ENCODE measurements at regions not wholly inside any gene's neighbourhood (a gene's known extent, or its start where the extent isn't known, plus 50 kb on each side); places are given as distances from the start of the nearest gene placed in this dataset.

DNA sequence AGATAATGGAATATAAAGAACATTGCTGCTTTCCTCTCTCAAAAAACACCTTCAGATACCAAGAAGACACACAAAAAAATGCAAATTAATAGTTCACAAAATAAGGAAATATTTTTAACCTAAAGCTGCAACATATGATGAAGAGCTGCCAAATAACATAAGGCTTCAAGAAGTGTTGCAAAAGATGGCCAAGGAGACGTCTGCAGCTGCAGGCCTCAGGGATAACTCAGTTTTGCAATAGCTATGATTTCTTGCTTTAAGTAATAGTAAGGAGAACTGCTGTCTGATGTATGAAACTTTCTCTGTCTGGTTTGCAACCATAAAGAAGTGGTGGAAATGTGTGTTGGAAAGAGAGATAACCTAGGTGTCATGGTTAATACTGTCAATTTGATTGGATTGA lies 1237.5 kb downstream of the MRPL39 start:
- DNase-seq (ENCODE audit: low read depth, low spot score), result no peak

DNA sequence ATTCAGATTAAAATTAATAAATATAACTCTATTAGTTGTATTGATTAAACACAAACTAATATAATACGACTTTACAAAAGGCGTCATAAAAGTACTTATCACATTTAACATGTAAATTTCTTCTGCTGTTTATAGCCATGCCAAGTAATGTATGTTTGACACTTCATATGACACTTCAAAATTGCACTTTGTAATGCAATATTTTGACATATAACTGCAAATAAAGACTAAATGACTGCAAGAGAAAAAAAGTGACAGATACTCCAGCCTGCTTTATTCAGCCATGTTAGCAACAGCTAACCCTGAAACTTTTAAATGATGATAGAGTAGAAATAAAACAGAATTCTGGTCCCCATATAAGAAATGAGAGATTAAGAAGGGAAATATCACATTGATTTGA lies 1238.0 kb downstream of the MRPL39 start:
- no peak for DNase-seq (ENCODE audit: low read depth, low spot score)

DNA sequence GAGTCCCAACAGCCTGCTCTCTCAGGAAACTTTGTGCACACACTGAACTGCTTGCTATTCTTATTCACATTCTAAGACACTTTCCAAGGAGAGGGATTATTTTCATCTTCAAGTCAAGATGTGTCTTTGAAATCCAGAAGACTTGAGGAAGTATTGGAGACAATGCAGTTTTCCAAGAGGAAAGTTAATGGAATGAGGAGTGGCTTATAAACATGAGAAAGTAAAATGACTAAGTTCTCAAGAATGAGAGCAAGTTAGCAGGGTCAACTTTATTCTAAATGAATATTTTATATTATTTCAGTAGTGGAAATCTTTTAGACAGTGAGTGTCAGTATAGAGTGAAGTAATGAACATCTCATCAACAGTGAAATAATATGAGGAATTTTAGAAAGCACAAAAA lies 1239.3 kb downstream of the MRPL39 start:
- DNase-seq (ENCODE audit: low read depth, low spot score), result peak; percentile 11

DNA sequence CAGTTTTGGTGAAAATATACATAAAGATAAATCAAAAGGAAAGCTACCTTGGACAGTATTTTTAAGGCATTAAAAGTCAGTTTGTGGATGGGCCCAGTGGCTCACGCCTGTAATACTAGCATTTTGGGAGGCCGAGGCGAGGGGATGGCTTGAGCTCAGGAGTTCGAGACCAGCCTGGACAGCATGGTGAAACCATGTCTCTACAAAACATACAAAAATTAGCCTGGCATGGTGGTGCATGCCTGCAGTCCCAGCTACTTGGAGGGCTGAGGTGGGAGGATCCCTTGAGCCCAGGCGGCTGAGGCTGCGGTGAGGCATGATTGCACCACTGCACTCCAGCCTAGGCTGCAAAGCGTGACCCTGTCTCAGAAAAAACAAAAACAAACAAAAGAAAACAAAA lies 1253.8 kb downstream of the MRPL39 start:
- DNase-seq (ENCODE audit: low read depth, low spot score), result no peak

DNA sequence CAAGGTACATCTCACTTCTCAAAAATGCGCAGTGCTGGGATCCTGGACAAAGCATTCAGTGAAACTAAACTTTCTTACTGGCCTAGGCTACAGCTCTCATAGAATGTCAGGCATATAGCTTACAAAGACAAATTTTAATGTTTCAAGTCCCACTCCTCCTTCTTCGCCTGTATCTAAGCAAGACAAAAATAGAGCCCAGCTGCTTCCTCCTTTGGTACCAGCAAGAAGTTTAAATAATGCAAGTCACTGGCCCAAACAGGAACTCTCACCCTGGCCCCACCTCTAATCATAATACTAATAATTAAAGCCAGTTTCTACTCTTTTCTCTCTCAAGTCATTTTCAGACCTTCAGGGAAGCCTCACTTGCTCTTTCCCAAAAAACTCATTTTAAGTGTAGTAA lies 1267.9 kb downstream of the MRPL39 start:
- DNase-seq (ENCODE audit: low read depth, low spot score), result no peak

DNA sequence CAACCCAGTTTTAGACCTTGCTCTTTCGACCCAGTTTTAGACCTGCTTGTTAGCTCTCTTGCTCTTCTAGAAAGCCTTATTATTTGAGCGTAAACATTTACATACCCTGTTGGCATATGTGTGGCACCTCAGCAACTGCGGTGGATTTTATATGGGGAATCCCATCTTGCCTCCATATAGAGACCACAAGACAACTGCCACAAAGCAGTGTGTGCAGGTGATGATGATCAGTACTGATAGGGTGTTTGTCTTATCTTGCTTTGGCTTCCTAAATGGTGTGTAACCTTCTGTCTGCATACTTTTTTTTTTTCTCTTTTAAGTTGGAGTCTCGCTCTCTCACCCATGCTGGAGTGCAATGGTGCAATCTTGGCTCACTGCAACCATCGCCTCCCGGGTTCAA lies 1270.8 kb downstream of the MRPL39 start:
- no peak for DNase-seq (ENCODE audit: low read depth, low spot score)

DNA sequence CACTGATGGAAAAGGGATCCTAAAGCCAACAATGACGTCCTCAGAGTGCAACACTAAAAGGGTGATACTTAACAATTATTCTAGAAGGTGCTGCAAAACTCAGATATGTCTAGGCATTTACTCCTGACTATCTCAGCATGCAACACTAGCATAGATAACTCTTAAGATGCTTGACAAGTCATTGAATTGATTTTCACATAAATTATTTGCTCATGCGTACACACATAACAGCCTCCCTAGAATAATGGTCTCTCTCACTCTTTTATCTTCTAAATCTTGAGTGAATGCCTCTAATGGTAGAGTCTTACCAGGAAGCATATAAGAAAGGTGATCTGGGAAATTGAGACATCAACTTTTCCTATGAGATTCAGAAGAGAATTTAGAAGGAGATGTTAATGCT lies 1283.7 kb downstream of the MRPL39 start:
- DNase-seq (ENCODE audit: low read depth, low spot score), result no peak

DNA sequence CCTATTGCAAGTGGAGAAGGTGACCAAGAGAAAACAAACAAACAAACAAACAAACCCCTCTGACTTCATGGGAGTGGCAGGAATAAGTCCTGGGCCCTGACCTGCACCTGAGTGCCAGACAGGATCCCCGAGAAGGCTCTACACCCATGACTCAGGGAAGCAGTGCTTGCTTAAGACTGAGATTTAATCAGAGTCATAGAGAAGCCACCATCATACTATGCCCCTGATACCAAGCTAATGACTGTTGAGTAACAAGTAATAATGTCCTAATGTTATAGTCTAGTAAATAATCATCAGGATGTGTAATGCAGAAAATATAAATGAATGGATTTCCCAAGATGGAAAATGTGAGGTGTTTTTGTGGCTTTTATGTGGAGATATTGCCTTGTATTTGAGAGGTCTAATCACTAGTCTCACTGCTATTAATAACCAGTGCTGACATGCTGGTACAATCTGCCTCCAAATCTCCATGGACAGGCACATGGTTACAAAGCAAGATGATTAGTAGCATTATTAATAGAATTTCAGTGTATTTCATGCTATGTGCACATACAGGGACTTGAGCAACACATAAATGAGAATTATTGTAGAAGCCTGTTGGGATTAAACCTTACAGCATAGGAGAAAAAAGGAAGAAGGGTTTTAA lies 1290.9 kb downstream of the MRPL39 start:
- no peak for DNase-seq (ENCODE audit: low read depth, low spot score)

DNA sequence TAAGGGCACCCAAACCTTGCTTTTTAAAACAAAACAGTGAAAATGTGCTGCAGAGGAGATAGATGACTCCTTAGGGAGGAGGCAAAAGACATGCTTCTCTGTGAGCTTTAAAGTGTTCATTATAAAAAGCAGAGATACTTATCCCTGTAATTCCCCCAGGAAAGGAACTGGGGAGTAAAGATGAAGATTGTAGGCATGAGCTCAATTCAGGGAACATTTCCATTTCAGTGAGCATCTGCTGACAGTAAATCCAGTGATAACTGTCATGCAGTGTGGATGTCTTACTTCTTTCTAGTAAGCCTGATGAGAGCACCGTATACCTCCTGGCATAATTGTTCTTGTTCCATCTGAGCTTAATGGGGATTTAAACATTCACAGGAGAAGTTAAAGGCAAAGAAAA lies 1296.5 kb downstream of the MRPL39 start:
- no peak for DNase-seq (ENCODE audit: low read depth, low spot score)

DNA sequence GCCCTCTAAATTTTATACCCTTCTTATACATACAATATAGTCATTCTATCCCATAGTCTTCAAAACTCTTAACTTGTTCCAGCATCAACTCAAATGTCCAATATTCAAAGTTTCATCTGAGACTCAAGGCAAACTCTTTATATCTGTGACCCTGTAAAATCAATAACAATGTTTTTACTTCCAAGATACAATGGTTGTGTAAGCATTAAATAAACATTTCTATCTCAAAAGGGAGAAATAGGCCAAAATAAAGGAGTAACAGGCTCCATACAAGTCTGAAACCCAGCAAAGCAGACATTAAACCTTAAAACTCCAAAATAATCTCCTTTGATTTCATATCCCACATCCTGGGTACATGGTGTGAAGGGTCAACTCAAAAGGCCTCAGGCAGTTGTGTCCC lies 1299.1 kb downstream of the MRPL39 start:
- DNase-seq (ENCODE audit: low read depth, low spot score), result no peak

DNA sequence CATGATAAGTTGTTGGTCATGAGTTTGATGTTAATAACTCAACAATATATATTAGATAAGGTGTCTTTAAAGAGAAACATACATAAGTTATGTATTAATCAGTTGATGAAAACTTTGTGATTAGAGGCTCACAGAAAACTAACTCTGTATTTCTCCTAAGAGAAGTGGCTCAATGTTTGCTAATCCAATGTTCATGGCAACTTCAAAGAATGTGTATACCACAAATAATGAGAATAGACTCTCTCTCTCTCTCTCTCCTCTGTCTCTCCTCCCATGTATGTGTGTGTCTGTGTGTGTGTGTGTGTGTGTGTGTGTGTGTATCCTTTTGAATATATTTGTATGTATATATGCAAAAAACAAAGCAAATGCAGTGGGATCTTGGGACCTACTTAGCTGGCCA lies 1304.9 kb downstream of the MRPL39 start:
- DNase-seq (ENCODE audit: low read depth, low spot score), result no peak

DNA sequence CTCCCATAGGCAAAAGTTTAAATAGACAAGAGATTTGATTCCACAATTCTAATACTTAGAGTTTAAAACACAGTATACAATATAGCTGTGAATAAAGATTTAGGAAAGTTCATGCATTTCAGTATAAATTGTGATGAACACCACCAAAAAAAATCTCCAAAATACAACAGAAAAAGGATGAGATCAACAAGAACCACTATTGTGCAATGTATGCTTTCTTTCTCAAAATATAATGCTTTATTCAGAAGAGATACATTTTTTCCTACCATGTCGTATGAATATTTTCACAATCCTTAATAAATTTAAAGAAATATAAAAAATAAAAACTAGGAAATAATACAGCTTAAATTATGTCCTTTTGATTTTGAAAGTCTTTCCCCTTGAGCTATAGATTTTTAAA lies 1309.2 kb downstream of the MRPL39 start:
- DNase-seq (ENCODE audit: low read depth, low spot score), result no peak

DNA sequence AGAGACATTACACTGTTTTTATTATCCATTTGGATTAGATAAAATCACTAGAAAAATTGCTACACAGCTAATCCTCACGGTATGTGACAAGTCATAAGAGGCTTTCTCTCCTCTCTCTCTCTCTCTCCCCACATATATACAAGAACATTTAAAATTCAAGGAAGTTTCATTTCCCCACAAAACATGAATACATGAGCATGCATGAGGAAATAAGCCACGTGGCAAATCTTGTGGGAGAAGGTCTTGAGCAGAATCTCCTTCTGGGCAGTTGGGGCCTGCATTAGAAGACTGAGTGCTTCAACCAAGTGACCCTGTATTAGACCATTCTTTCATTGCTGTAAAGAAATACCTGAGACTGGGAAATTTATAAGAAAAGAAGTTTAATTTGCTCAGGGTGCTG lies 1313.1 kb downstream of the MRPL39 start:
- no peak for DNase-seq (ENCODE audit: low read depth, low spot score)

DNA sequence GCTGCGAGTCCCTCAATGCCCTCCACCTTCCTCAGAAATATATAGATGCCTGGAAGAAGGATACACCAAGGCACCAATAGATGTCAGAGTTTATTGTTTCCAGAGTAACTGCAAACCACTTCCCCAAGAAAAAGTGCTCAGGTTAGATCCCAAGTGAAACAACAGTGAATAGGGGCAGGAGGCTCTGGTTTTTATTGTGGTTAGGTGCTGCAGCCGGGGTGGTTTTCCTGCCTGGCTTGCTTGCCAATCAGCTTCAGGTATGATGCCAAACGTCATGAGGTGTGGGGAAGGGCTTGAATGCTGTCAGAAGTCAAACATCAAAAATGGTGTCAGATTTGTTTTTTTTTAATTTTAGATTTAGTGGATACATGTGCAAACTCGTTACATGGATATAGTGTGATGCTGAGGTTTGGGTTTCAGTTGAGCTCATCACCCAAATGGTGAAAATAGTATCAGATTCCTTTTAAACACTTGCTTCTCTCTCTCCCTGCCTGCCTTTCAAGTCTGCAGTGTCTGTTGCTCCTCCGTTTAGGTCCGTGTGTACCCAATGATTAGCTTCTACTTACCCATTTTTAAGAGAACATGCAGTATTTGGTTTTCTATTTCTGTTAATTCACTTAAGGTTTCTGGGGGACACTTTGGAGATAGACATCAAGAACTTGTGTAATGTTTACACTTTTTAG lies 1317.0 kb downstream of the MRPL39 start:
- DNase-seq (ENCODE audit: low read depth, low spot score), result no peak

DNA sequence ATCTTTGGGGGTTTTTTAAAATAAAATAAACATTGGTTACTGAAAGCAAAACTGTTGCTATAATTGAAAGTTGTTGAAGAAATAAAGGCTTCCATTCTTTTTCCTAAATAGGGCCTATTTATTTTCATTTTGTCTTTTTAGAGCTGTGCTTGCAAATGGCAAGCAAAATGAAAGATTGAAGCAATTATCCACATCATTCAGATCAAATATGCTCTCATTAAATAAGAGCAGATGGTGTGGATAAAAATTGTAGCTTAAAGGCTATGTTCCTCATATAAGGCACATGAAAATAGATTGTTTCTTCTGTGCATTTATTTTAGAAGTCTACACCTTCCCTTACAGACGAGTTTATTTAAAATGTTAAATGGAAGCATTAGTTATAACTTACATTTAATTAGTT lies 1317.7 kb downstream of the MRPL39 start:
- no peak for DNase-seq (ENCODE audit: low read depth, low spot score)

DNA sequence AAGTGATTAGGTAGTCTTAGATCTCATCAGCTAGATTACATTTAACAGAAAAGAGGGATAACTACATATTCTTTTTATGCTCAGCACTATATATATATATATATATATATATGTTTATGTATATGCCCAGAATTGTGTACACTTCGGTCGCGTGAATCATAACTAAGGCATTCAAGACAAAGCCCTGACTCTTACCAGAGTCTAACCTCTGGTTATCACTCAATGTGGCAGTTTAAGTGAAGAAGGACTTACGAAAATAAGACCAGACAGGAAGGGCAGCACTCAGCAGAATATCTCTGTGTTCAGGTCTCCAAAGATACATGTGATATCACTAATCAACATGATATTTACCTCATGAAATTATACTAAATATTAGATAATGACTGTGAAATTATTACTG lies 1326.7 kb downstream of the MRPL39 start:
- DNase-seq (ENCODE audit: low read depth, low spot score), result no peak

DNA sequence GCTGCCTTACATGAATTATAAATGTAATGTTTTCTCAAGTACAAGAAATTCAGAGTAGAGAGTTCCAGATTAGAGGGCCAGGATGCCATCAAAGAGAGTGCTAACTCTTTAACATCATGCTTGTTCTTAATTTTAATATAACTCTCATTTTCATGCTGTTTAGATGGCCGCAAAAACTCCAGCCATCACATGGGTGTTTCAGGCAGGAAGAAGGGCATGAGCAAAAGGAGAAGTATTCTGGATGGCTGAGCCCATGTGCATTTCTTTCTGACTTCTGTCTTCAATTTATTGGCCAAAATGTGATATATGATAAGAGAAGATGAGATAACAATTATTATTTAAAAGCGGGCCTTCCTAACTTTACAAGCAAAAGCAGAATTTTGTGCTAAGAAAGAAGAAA lies 1328.6 kb downstream of the MRPL39 start:
- DNase-seq (ENCODE audit: low read depth, low spot score), result no peak

DNA sequence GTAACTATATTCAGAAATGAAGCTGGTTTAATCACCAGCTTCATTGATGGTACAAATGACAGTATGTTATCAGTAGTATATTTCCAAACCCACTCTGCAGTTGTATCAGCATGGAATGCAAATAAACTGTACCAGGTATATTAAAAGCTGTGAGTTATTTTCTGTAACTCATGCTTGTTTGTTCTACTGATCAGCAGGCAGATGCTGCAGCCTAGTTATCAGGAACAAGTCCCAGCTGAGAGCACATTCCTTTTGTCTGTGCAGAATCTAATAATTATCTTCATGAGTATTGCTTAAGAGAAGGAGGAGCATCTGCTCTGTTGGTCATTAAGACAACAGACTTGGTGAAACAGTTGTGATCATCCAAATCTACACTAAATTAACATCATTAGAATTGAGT lies 1331.1 kb downstream of the MRPL39 start:
- no peak for DNase-seq (ENCODE audit: low read depth, low spot score)

DNA sequence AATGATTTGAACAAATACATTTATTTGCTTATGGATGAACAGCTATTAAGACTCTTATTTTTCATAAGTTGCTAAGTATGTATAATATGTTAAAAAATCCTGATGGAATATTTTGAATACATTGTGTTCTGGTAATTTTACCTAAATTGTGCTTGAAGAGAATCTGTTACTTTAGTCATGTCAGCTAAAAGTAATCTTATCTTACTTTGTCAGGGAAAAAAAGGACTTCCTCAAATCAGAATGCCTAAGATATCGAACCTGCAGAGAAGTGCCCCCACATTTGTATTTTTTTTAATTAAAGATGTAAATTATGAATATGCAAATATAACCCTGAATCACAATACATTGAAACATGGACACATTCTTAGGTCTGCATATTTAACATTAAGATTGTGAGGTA lies 1331.7 kb downstream of the MRPL39 start:
- no peak for DNase-seq (ENCODE audit: low read depth, low spot score)

DNA sequence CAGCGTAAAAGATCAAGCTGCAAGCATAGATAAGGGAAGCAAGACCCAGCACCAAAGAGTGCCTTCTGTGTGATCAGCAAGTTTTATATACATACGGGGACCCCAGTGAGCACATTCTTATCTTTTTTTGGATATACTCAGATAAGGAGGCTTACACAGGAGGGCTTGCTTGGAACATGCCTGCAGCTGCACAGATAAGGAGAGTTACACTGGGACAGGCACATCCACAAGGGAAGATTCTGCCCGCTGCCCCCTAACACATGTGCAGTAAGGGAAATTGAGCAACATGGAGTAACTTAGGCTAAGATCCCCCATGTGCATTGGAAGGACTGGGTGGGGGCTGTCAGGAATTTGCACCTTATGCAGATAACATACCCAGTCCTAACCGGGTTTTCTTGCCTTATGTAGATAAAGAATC lies 1334.8 kb downstream of the MRPL39 start:
- no peak for DNase-seq (ENCODE audit: low read depth, low spot score)

DNA sequence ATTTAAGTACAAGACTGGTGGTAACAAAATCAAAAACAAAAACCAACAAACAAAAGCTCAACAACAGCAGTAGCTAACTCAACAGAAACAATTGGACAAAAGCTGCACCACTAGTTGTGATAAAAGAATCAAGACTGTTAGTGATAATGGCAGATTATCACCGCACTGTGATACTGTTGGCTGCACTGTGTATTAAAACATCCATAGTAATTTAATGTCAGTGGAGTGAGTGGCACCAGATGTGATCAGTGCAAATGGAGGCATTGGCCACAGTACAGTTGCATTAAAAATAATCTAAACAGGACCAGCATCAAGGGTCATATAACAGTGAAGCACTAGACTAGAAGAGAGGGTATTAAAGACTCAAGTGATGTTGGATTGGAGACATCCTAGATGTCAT lies 1341.3 kb downstream of the MRPL39 start:
- DNase-seq (ENCODE audit: low read depth, low spot score), result no peak

DNA sequence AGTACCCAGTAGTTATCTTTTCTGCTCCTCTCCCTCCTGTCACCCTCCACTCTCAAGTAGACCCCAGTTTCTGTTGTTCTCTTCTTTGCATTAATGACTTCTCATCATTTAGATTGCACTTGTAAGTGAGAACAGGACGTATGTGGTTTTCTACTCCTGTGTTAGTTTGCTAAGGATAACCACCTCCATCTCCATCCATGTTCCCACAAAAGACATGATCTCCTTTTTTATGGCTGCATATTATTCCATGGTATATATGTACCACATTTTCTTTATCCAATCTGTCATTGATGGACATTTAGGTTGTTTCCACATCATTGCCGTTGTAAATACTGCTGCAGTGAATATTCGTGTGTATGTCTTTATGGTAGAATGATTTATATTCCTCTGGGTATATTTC lies 1346.5 kb downstream of the MRPL39 start:
- no peak for DNase-seq (ENCODE audit: low read depth, low spot score)

DNA sequence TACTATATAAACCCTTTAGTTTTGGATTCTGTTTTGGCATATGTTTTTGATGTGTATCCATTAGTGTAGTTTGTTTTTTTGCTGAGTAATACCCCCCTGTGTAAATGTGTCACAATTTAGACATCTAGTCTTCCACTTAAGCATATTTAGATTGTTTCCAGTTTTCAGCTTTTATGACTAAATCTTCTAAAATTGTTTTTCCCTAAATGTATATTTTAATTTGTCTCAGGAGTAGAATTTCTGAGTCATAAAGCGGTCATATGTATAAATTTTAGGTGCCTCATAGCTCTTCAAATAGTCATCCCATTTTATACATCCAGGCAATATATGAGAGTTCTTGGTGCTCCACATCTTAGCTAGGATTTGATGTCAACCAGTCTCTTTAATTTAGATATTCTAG lies 1348.0 kb downstream of the MRPL39 start:
- no peak for DNase-seq (ENCODE audit: low read depth, low spot score)

DNA sequence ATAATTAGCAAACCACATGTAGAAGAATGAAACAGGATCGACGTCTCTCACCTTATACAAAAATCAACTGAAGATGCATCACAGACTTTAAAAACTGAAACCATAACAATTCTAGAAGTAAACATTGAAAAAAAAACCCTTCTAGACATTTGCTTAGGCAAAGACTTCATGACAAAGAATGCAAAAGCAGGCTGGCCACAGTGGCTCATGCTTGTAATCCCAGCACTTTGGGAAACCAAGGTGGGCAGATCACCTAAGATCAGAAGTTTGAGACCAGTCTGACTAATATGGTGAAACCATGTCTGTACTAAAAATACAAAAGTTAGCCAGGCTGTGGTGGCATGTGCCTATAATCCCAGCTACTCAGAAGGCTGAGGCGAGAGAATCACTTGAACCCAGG lies 1351.7 kb downstream of the MRPL39 start:
- DNase-seq (ENCODE audit: low read depth, low spot score), result no peak
